ENCODE measurements at regions not wholly inside any gene's neighbourhood (a gene's known extent, or its start where the extent isn't known, plus 50 kb on each side); places are given as distances from the start of the nearest gene placed in this dataset.
"Not testable (repeated sequence)": the region's sequence is repeated elsewhere in the genome, so short reads cannot be mapped to it uniquely, and the experiment has no call there.

DNA sequence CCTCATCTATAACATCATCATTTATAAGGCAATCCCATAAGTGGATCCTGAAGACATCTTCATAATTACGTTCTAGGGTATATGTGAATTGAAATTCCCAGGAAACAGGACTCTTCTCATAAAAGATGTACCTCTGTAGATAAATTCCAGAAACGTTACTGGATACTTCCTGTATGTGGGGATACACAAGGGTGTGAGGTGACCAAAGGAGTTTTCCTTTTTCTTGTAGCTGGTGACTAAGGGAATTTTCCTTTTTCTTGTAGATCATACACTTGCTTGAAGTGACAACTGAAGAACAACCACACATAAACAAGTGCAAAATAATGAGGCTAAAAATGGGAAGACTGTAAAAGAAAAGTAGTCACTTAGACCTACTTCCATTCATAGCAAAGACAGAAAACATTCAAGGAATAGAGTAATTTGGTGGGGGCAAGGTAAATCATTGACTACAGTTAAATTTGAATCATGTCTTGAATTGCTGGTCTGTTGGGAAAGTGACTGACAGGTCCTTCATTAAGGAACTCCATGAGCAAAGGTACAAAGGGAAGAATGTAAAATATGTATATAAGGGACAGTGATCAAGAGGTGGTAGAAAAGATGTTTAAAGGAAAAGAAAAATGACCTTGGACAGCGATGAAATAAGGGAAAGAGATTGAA lies 53.2 kb upstream of the UBE2E3 start:
- DNase-seq, result peak; percentile 3

DNA sequence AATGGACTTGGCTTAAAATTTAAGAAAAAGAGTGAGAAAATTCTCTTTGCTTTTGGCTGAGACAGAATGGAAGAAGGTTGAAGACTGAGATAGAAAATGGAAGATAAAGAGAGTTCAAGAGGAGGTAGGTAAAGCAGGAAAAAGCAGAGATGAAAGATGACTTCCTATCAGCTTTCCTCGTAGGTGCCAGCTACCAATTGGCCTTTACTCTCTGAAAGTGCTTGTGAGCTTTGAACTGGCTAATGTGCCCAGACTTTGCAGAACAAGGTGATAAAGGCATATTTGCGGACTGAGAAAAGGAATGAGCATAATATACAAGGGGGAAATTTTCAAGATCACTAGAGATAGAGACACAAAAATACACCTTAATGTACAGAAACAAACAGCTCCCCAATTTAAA lies 54.7 kb upstream of the UBE2E3 start:
- DNase-seq, result no peak

DNA sequence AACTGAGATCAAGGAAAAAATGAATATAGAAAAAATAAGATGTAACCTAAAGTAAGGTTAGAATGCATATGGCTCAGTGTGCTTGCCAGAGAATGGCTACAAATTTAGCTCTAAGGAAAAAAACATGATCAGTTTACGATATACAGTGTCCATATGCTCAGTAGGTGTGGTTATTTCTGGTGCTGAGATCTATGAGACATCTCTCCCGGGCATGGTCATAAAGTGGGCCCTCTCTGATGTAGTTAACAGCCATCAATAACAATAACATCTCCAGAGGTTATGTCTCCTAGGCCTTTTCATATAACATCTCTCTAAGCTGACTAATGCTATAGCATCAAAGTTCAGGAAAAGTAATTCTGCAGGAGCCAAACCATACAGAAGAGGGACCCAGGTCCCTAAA lies 56.3 kb upstream of the UBE2E3 start:
- no peak for DNase-seq

DNA sequence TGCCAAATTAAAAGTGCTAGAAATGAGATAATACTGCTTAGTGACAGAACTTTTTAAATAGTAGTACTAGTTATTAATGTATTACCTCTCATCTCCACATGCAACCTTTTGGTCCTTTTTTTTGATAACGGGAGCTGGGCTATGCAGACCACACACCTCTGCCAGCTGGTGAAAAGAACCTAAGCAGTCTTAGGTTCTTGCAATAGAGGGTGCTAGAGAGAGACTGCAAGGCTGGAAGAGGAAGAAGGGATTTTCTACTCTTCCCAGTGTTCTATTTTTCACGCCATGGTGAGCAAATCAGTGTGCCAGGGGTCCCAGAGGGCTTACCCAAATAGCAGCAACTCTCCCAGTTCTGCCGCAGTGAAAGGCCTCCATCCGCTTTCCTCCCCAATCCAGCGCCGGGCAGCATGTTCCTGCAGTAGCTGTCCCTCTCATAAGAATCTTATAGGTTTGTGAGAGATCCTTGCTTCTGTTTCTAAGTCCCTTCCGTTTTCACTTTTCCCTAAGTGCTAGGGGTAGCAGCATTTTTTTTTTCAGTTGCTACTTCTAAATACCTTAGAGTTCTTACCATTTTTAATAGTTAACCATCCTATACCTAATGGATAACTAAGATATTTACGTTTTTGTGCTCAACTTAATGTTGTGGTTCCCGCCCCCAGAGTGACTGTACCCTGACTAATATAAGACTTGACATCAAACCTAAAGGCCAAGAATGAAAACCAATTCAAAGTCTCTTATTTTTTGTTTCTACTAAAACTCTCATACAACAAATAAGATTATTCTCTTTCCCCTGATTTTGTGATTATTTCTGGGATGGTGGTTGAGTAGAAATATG lies 69.4 kb upstream of the UBE2E3 start:
- DNase-seq, result no peak

DNA sequence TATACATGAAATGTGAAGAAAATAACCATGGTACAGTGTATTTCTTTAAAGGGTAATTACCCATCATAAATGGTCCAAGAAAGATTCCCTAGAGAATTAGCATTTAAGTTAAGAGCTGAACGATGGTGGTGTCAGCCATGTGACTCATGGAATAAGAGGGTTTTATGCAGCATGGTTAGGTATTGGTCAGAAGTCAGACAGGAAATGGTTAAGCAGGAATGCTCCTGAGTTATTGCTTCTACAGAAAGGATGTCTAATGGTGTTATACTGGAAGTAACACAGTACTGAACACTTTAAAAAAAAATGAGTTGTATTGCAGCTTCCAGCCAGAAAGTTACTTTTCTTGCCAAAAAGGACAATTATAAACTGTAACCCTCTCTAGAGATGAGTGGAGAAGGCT lies 72.7 kb upstream of the UBE2E3 start:
- peak; percentile 74 for DNase-seq

DNA sequence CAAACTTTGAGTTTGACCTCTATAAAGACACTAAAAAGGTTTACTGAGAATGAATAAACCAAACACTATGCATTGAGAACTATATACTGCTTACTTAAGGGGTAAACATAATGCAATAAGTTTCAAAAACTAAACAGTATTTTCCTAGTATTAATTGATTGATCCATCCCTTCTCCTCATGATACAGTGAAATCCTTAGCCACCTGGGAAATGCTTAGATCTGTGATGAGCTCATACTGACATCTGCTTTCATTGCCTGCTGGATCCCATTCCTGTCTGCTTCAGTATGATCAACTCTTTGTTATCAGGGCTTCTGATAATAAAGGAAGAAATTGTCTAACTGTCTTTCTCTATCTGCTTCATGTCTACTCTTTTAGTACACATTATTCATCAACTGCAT lies 74.9 kb upstream of the UBE2E3 start:
- DNase-seq, result no peak

DNA sequence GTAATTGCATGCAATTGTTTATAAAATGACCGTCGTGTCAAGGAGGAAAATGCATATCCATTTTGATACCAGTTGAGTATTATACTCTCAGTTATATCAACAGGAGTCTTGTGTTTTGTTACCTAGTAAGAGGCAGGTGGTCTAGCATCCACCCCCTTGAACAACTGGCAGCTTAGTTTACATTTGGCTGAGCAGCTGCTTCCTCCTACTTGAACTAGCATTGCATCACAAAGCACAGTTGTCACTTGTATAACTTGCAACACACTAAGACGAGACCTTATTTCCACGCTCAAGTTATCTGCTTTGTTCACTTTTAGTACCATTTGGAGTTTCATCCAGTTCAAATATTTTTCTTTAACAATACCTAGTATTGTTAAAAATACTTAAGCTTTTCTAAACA lies 75.4 kb upstream of the UBE2E3 start:
- no peak for DNase-seq

DNA sequence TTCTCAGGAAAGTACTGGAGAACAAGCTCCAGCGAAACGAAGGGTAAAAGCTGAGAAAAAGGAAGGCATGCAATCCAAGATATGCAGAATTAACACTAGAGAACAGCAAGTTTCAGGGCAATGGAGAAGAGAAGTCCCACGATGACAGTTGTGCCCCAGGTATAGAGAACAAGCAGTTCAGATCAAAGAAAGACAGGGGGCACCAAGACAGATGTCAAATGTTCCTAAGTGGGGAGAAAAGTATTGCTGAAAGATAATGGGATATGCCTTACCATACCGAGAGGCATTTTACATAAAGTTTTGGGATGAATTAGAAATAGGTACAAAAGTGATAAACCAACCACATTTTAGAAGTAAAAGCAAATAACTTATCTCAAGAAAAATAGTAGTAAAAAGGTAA lies 79.1 kb upstream of the UBE2E3 start:
- DNase-seq, result no peak

DNA sequence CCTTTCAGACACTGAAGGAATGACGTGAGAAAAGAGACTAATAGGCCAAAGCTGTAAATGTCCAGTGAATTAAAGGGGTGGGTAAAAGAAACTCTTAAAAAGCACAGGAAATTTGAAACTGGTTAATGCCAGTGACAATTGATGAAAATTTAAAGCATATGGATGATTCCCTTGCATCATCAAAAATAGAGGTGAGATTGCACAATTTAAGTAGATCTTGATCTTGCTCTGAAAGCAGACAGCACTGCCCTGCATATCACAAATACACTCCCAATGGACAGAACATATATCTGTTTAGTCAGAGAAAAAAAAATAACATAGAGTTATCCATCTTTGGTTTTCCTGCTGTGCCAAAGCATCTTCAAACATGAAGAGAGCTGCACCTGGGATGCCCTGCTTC lies 86.7 kb upstream of the UBE2E3 start:
- no peak for DNase-seq

DNA sequence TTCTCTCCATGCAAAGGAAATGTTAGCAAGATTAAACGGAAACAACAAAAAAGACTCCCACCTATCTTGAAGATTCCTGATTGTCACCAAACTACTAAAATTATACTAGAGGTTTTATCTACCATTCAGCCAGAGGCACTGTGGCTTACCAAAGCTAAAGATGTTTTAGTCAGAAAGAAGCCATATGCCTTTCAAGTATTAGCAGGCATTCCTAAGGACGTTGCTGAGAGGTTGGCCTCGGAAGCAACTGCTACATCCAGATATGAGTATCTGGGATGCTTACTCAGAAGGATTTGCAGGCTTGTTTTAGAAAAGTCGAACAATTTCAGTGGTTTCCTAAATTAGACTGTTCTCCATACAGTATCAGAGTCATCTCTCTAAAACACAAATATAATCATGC lies 88.3 kb upstream of the UBE2E3 start:
- no peak for DNase-seq

DNA sequence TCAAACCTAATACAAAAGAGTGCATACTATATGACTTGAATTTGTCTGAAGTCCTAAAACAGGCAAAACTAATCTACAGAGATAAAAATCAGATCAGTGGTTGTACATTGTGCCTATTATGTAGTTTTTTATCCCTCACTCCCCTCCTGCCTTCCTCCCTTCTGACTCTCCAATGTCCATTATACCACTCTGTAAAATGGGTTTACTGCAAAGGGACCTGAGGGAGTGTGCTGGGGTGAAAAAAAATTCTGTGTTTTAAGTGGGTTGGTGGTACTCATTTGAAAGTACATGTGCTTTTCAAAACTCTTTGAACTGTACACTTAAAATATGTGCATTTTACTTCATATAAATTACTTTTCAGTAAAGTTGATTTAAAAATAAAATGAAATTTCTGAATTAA lies 89.0 kb upstream of the UBE2E3 start:
- no peak for DNase-seq

DNA sequence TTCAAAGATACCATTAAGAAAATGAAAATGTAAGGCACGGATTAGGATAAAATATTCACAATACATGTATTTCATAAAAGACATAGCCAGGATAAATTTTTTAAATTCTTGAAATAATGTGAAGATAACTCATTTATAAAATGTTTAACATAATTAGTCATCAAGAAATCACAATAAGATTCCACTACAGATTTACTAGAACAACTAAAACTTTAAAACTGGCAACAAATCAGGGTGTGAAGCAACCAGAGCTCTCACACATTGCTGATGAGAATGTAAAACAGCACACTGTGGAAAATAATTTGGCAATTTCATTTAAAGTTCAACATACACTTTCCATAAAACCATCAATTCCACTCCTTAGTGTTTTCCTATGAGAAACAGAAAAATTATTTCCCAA lies 89.6 kb upstream of the UBE2E3 start:
- peak; percentile 48 for DNase-seq

DNA sequence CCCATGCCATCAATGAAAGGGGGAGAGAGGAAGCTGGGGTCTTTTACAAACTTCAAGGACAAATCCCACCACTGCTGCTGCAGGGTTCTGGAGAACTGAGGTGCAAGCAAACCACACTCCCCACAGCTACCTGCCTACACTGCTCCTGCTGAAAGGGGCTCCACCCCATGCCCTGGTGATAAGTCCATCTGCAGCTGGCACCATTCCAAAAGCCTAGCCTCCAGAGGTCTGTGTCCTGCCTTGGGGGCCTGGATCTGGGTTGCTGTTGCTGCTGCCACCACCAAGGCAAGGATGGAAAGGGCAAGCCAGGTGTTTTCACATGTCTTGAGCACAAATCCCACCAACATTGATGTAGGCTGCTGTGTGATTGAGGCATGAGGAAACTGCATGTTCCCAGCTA lies 97.4 kb upstream of the UBE2E3 start:
- DNase-seq, result no peak

DNA sequence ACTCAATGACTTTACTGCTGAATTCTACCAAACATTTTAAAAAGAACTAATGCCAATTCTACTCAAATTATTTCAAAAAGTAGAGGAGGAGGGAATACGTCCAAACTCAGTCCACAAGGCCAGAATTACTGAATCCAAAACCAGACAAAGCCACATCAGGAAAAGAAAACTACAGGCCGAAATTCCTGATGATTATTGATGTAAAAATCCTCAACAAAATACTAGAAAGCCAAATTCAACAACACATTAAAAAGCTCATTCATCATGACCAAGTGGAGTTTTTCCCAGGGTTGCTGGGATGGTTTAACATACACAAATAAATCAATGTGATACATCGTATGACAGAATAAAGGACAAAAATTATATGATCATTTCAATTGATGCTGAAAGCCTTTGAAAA lies 103.9 kb upstream of the UBE2E3 start:
- peak; percentile 2 for DNase-seq

DNA sequence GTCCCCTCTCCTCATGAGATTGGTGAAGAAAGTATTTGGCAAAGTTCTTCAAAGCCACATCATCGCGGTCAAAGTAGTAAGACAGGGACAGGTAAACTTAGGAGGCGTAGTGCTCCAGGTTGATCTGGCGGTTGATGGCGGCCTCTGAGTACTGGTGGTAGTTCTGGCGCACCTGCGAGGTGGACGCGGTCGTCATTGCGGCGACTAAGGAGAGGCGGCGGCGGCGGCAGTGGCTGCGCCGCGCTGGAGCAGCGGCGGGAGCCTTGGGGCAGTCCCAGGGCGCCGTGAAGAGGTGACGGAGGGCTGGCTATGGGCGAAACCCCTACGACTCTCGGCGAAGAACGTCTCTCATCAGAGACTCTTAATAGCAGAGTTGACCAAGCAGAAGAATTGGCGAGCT lies 107.2 kb upstream of the UBE2E3 start:
- no peak for DNase-seq

DNA sequence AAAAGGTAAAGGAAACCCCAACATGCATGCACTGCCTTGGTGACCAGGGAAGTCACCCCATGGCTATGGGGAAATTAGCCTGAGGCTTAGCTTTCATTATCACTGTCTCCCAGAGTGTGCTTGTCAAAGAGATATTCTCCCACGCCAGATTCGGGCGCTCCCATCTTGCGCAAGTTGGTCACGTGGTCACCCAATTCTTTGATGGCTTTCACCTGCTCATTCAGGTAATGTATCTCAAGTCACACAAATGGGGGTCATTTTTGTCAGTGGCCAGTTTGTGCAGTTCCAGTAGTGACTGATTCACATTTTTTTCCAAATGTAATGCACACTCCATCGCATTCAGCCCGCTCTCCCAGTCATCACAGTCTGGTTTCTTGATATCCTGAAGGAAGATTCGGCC lies 107.6 kb upstream of the UBE2E3 start:
- DNase-seq, result not testable (repeated sequence)

DNA sequence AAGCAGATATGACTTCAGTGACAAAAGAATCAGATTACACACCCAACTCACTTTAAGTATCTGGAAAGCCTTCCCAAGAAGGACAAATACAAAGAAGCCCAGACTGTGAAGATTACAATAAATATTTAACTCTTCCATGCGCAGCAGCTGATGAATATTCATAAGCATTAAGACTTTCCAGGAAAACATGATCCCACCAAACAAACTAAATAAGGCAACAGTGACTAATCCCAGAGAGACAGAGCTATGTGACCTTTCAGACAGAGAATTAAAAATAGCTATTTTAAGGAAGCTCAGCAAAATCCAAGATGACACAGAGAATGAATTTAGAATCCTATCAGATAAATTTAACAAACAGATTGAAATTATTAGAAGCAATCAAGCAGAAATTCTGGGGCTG lies 108.2 kb upstream of the UBE2E3 start:
- DNase-seq, result peak; percentile 32

DNA sequence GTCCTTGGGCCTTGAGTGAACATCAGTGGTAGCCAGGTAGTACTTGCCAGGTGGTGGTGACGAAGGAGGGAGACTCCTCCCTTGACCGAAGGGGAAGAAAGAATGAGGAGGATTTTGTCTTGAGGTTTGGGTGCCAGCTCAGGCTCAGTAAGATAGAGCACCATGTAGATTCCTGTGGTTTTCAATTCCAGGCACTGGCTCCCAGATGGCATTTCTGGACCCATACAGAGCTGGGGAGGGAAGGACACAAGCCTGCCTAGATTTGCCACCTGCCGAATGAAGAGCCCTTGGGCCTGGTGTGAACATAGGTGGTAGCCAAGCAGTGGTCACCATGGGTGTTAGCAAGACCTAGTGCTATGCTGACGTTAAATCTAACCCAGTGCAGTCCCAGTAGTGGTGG lies 108.8 kb upstream of the UBE2E3 start:
- no peak for DNase-seq

DNA sequence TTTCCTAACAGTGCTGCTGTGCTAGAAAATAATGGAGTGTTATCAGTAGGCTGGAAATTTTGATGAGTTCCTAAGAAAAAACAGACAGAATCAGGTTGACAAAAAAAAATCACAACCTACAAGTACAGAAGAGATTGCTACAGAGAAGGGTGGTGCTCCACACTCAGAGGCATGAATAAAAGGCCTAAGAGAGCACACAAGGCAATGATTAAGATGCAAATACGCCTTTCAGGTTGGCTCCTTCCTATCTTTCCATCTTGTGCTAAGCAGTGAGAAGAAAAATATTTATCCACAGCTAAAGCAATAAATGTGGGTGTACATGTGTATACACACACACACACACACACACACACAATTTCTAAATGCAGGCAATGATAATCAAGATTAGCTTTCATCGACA lies 130.6 kb upstream of the UBE2E3 start:
- no peak for DNase-seq

DNA sequence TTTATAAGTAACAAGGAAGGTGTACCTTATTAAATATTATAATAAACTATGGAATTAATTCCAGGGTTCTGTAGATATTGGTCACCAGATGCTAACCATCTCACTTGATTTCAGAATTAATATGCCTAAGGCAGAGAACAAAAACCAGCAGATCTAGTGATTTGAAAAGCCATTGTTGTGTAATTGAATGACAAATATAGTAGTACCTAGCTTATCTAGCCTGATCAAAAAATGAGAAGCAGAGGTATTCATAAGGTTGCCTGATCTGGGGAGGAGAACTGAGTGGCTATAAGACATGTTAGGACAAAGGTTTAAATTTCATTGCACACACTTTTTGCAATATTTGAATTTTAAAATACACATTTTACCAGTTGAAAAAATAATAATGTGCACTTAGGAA lies 132.0 kb upstream of the UBE2E3 start:
- DNase-seq, result no peak

DNA sequence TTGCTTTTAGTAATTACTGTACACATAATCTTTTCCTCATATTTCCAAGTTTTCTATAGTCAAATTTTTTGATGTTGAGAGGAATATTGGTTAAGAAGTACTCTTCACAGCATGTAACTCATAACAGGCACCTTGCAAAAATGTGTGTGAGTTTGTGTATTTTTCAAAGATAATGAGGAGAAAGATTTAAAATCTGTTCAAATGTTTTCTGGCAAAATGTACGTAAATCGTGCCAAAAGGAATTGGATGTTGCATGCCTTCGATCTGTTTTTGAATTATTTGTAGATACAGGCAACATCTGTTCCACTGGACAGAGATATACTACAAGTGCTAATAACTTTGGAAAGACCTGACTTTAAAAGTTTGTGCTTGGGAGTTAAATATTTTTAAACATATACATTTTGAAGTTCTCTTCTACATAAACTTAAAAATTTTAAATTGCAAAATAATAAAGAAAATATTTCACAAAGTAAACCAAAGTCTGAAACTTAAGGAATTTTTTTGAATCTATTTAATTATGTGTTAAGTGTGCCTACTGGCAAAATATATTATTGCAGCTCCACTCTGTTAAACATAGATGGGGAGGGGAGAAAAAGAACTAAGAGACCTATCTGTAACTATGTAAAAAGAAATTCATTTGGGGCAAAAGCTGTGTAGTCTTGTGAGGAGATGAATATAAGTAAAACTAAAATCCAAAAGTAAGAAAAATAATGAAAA lies 133.5 kb upstream of the UBE2E3 start:
- DNase-seq, result no peak

DNA sequence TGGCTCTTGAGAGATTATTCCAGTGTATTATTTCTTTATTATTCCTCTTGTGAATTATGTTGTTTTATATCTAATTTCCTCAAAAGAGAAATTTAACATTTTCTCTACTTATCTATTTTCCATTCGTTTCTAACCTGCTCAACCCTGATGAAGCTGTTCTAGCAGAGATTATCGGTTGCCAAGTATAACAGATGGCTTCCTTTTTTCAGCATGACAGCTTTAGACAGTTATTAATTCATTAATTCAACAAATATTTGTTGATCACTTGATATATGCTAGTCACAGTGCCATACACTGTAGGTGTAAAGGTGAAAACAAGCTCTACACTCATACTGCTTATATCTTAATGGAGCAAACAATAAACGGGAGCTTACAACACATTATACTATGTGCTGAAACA lies 137.9 kb upstream of the UBE2E3 start:
- no peak for DNase-seq

DNA sequence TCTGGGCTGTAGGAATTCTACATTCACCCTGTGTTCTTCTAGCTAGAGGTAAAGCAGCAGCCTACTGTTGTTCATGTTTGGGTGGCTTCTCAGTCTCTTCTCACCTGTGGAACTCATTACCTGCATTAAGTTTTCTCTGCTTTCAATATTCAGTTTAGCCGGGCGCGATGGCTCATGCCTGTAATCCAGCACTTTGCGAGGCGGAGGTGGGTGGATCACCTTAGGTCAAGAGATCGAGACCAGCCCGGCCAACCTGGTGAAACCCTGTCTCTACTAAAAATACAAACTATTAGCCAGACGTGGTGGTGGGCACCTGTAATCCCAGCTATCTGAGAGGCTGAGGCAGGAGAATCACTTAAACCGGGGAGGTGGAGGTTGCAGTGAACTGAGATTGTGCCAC lies 139.8 kb upstream of the UBE2E3 start:
- no peak for DNase-seq

DNA sequence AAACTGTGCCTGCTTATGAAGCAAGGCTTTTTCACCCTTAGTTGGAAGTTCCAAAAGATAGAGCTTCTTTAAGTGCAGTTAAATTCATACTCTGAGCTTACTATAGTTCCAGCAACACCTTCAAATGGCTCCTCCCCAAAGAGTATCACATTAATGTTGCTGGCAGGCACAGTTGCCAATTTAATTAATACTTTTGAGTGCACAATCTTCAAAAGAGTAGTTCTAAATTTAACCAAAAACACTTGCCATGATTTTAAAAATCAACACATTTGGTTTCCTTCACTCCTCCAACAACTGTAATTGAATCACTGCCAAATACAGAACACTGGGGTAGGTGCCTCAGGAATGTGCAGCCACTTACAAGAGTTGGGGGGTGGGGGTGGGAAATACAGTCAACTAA lies 150.6 kb upstream of the UBE2E3 start:
- DNase-seq, result no peak

All from fibroblast of skin of back (primary cell).